HG03175 (cell line): ENCODE measurements at regions not wholly inside any gene's neighbourhood (a gene's known extent, or its start where the extent isn't known, plus 50 kb on each side); places are given as distances from the start of the nearest gene placed in this dataset.
"Not testable (repeated sequence)": the region's sequence is repeated elsewhere in the genome, so short reads cannot be mapped to it uniquely, and the experiment has no call there.

ENCODE experiments used
- ATAC-seq: cut with Tn5 transposase; IDR thresholded peaks from one replicate; pipeline ENCODE4 v1.9.1; 2021; ENCODE audit warnings: mild to moderate bottlenecking, moderate library complexity; ENCODE audit not compliant: unreplicated experiment

- no peak for ATAC-seq
Observed at GRCh38 chr5:101278011-101278687, 375.1 kb upstream of the ST8SIA4 start.

GRCh38 chr5:101271945-101272344, 368.9 kb upstream of the ST8SIA4 start:
- ATAC-seq: no peak

- no peak for ATAC-seq
Observed at GRCh38 chr5:101271416-101271815, 368.3 kb upstream of the ST8SIA4 start.

- no peak for ATAC-seq
Observed at GRCh38 chr5:101260857-101261256, 357.8 kb upstream of the ST8SIA4 start.

- no peak for ATAC-seq
Observed at GRCh38 chr5:101253096-101253495, 350.0 kb upstream of the ST8SIA4 start.

- ATAC-seq: no peak
Observed at GRCh38 chr5:101244621-101245020, 341.5 kb upstream of the ST8SIA4 start.

- no peak for ATAC-seq
Observed at GRCh38 chr5:101212942-101213514, 309.9 kb upstream of the ST8SIA4 start.

- no peak for ATAC-seq
Observed at GRCh38 chr5:101206534-101206933, 303.5 kb upstream of the ST8SIA4 start.

GRCh38 chr5:101205065-101205464, 302.0 kb upstream of the ST8SIA4 start:
- ATAC-seq: not testable (repeated sequence)

GRCh38 chr5:101180365-101180764, 277.3 kb upstream of the ST8SIA4 start:
- ATAC-seq: not testable (repeated sequence)

GRCh38 chr5:101176605-101177004, 273.5 kb upstream of the ST8SIA4 start:
- ATAC-seq: no peak

GRCh38 chr5:101174981-101175380, 271.9 kb upstream of the ST8SIA4 start:
- ATAC-seq: no peak

- ATAC-seq: no peak
Observed at GRCh38 chr5:101163088-101163487, 260.0 kb upstream of the ST8SIA4 start.

GRCh38 chr5:101160002-101160401, 256.9 kb upstream of the ST8SIA4 start:
- no peak for ATAC-seq

GRCh38 chr5:101159006-101159405, 255.9 kb upstream of the ST8SIA4 start:
- ATAC-seq: no peak

- ATAC-seq: no peak
Observed at GRCh38 chr5:101153526-101153925, 250.4 kb upstream of the ST8SIA4 start.

GRCh38 chr5:101143526-101143925, 240.4 kb upstream of the ST8SIA4 start:
- no peak for ATAC-seq

- no peak for ATAC-seq
Observed at GRCh38 chr5:101142102-101142501, 239.0 kb upstream of the ST8SIA4 start.

- no peak for ATAC-seq
Observed at GRCh38 chr5:101136454-101136853, 233.4 kb upstream of the ST8SIA4 start.

- no peak for ATAC-seq
Observed at GRCh38 chr5:101123363-101123762, 220.3 kb upstream of the ST8SIA4 start.

GRCh38 chr5:101112645-101113044, 209.6 kb upstream of the ST8SIA4 start:
- no peak for ATAC-seq

- ATAC-seq: no peak
Observed at GRCh38 chr5:101103874-101104273, 200.8 kb upstream of the ST8SIA4 start.

- ATAC-seq: no peak
Observed at GRCh38 chr5:101102506-101102905, 199.4 kb upstream of the ST8SIA4 start.
